SU-DHL-6 (cell line): ENCODE measurements at regions not wholly inside any gene's neighbourhood (a gene's known extent, or its start where the extent isn't known, plus 50 kb on each side); places are given as distances from the start of the nearest gene placed in this dataset.

Experiments used
- EZH2phosphoT487 ChIP-seq: fragments of 200-600 bp; sonication (generic), shearing (Covaris generic); conservative IDR thresholded peaks from 2 replicates; pipeline ENCODE4 v1.6.1; 2018; ENCODE audit warnings: mild to moderate bottlenecking, antibody characterized with exemption, low read length, moderate library complexity, mixed read lengths
- TF ChIP-seq, protein P1 (sequence below): fragments of 200-600 bp; sonication (generic); IDR thresholded peaks from one replicate; pipeline ENCODE4 v1.5.1; 2017; ENCODE audit warnings: antibody characterized with exemption, mild to moderate bottlenecking, low read length, moderate library complexity; ENCODE audit not compliant: insufficient read depth, poor library complexity, severe bottlenecking

DNA sequence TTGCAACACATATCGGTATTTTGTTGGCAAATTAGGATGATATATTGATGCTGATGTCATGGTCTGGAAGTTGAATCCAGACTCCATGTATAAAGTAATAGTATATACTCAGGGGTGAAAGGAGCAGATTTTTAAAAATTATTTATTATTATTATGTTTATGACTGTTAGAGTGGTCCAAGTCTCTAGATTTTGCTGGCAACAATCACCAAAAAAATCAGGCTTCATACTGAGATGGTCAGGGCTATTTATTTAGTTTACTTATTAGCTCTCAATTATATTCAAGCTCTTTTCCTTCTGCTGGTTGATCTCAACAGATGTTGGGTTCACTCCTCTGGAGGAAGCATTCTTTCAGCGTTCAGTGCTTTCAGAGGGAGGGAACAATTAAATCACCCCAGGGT is 73.9 kb upstream of the VCX3B start:
- TF ChIP-seq, protein P1, sequence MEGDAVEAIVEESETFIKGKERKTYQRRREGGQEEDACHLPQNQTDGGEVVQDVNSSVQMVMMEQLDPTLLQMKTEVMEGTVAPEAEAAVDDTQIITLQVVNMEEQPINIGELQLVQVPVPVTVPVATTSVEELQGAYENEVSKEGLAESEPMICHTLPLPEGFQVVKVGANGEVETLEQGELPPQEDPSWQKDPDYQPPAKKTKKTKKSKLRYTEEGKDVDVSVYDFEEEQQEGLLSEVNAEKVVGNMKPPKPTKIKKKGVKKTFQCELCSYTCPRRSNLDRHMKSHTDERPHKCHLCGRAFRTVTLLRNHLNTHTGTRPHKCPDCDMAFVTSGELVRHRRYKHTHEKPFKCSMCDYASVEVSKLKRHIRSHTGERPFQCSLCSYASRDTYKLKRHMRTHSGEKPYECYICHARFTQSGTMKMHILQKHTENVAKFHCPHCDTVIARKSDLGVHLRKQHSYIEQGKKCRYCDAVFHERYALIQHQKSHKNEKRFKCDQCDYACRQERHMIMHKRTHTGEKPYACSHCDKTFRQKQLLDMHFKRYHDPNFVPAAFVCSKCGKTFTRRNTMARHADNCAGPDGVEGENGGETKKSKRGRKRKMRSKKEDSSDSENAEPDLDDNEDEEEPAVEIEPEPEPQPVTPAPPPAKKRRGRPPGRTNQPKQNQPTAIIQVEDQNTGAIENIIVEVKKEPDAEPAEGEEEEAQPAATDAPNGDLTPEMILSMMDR, result no peak
- no peak for TF ChIP-seq EZH2phosphoT487
